HG02798 (cell line): ENCODE measurements at regions not wholly inside any gene's neighbourhood (a gene's known extent, or its start where the extent isn't known, plus 50 kb on each side); places are given as distances from the start of the nearest gene placed in this dataset.
"Not testable (repeated sequence)": the region's sequence is repeated elsewhere in the genome, so short reads cannot be mapped to it uniquely, and the experiment has no call there.

ENCODE experiments used
- ATAC-seq: cut with Tn5 transposase; IDR thresholded peaks from one replicate; pipeline ENCODE4 v1.9.1; 2021; ENCODE audit warnings: mild to moderate bottlenecking; ENCODE audit not compliant: unreplicated experiment, poor library complexity

DNA sequence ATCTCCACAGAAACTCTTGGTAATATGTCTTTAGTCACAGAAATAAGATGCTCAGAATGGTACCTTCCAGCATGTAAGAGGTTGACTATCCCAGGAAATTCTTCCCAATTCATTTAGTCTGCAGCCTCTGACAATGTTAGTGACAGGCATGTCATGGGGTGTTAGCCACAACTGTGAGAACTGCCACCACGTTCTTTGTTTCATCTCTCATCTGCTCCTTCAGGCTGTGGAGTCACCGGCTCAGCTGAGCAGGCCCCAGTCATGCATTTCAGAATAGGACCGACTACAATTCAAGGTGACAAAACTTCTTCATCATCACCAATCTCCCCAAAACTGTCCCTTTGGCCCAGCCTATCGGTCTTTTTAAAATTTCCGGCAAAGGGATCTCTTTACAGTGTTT is 167.5 kb downstream of the AKAIN1 start:
- no peak for ATAC-seq

DNA sequence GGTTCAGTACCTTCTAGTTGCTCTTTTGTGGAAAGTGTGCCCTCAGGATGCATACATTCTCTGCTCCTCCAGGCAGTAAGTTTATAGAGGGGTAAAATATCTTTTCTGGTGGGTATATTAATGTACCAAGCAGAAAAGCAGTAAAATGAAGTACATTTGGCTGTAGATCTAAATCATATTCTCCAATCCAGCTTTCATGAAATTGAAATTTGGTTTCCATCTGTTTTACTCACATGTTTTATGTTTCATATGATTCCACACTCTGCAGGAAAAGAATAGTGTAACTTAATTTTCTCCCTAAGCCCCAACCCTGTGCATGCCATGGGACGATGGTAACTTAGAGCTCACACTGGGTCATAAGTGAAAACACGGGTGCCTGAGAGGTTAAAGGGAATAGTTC is 172.3 kb downstream of the AKAIN1 start:
- no peak for ATAC-seq

DNA sequence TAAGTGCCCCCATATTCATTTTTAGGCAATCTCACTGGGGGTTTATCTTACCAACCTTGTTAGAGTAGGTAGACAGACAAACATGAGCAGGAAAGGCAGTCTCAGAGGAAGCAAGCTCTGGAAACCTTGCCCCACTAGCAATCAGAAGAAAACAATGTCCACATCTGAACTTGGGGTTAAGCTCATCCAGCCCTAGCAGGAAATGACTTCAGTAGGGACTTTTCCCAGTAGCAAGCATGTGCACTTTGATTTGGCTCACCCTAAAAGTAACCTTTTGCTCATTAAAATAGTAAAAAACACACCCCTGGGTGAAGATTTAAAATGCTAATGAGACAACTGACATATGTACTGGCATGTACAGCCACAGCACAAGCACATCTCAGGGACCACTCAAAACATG is 175.5 kb downstream of the AKAIN1 start:
- ATAC-seq = no peak

DNA sequence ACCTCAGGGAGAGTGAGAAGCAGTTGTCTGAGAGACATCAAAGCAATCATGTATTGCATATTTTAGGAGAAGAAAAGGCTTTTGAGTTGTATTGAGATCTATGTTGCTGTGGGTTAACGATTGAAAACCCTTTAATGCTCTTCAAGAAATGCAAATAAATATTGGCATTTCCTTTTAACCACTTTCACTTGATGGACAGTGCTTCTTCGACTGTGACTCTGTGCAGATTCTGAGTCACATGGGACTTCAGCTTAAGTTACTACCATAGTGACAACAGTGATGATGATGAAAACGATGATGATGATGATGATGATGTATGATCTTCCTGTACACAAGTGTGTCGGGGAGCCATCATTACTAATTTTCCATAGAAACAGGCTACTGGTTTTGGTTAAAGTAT is 181.8 kb downstream of the AKAIN1 start:
- ATAC-seq = no peak

DNA sequence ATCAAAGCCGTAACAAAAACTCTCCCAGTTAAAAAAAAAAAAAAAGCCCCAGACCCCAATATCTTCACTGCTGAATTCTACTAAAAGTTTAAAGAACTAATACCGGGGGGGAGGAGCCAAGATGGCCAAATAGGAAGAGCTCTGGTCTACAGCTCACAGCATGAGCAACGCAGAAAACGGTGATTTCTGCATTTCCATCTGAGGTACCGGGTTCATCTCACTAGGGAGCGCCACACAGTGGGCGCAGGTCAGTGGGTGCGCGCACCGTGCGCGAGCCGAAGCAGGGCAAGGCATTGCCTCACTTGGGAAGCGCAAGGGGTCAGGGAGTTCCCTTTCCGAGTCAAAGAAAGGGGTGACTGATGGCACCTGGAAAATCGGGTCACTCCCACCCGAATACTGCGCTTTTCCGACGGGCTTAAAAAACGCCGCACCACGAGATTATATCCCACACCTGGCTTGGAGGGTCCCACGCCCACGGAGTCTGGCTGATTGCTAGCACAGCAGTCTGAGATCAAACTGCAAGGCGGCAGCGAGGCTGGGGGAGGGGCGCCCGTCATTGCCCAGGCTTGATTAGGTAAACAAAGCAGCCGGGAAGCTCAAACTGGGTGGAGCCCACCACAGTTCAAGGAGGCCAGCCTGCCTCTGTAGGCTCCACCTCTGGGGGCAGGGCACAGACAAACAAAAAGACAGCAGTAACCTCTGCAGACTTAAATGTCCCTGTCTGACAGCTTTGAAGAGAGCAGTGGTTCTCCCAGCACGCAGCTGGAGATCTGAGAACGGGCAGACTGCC is 192.8 kb downstream of the AKAIN1 start:
- not testable (repeated sequence) for ATAC-seq

DNA sequence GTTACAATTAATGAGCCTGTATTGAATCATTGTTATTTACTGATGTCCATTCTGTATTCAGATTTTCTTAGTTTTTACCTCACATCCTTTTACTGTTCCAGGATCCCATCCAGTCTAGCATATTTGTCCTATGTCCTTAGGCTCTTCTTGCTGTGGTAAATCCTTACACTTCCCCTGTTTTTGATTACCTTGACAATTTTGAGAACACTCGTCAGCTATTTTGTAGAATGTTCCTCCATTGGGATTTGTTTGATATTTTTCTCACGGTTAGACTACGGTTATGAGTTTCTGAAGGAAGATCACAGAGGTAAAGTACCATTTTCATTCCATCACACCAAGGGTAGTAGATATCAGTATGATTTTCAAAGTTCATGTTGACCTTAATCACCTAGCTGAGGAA is 202.3 kb downstream of the AKAIN1 start:
- ATAC-seq = no peak

DNA sequence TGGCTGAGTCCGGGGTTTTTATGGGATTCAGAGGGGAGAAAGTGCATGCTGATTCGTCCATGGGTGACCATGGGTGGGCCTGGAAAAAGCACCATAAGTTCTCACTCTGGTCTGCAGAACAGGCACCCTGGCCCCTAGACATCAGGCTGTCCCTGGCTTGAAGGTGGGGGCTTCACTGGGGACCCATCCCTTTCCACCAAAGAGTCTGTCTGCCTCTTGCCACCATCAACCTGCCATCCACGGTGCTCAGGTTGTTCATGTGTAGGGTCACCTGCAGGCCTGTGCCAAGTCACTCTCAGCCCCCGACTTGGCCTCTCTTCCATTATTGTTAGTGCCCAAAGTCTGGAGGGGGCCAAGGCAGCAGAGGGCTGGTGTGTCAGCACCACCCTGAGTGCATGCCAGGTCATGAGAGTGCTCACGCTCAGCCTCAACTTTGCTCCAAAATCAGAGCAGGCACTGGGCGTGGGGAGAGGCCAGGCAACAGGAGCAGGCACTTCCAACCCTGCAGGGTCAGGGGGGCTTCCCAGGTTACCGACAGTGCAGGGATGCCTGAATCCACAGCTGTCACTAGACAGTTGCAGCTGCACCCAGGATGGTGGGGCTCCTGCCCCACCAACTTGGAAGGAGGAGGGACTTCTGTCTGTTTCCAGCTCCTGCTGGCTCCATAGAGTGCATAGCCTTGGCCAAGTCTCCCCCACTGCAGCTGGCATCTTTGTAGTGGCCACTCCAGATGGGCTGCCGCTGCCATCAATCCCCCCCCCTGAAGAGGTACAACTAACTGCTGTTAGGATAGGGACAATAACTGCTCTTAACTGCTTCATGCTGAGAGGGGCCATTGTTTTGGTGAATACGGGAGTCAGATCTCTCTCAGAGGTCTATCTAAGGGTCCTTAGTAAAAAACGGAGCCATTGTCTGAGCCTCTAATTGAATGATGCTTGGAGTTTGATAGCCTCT is 209.3 kb downstream of the AKAIN1 start:
- ATAC-seq = no peak

DNA sequence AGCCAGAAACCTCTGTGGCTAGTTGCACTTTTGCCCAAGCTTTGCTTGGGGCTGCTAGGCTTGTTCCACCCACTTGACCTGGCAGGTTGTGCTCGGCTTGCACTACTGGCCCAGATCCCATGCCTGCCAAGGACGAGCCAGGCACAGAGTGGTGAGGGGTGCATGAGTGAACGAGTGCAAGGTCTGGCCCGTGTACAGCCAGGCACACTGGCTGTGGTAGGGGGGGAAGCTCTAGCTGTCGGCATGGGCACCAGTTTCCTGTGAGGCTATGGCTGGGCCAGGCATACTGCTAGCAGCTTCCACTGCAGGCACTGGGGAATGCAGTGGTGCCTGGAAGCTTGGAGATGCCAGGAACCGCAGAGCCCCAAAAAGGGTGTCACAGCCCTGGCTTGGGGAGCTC is 210.4 kb downstream of the AKAIN1 start:
- ATAC-seq = no peak

DNA sequence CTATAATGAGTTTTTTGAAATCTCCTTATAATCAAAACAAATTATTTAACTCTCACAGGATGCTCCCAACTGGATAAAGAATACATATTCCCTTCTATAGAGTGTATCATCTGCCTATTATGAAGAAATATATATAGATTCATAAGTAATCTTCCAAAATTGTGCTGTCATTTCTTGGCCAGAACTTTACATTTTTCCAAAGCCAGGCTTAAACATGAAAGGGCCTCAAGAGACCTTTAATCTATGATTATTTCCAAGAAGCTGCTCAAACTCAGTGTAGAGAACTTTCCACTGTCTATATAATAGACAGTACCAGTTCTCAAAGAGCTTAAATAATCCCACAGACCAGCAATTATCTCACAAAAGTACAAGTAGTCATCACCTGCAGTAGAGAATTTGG is 211.0 kb downstream of the AKAIN1 start:
- ATAC-seq = no peak

DNA sequence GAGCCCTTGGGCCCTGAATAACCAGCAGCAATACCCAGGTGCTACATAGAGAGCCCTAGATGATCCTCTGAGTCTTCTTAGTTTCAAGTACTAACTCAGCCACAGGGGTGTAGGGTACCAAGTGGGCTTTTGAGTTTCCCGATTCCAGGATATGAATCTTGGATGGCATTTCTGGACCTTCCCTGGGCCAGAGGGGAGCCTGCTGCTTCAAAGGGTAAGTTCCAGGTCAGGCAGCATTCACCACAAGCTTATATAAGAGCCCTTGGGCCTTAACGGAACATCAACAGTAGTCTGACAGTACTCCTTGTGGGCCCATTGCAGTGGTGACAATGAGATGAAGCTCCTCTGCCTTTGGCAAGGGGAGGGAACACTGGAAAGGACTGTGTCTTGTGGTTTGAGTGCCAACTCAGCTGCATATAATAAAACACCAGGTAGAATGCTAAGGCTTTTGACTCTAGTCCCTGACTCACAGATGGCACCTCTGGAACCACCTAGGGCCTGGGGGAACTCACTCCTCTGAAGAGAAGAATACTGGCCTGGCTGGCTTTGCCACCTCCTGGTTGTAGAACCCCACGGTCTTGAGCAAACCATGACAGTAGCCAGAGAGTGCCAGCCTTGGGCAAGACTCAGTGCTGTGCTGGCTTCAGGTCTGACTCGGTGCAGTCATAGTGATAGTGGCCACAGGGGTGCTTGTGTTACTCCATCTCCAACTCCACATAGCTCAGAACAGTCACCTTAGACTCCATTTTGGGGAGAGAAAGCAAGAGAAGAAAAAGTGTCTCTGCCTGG is 235.7 kb downstream of the AKAIN1 start:
- no peak for ATAC-seq

DNA sequence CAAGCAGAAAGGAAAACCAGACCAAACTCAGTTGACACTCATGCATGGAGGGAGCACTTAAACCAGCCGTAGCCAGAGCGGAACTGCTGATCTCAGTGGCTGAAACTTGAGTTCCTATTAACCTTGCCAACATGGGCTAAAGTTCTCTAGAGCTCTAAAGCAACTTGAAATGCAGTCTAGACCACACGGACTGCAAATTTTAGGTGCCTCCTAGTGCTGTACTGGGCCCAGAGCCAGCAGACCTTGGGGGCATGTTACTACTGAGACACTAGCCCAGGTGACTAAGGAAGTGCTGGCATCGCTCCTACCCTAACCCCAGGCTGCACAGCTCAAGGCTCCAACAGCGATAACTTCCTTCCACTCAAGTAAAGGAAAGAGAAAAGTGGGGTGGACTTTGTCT is 236.5 kb downstream of the AKAIN1 start:
- no peak for ATAC-seq

DNA sequence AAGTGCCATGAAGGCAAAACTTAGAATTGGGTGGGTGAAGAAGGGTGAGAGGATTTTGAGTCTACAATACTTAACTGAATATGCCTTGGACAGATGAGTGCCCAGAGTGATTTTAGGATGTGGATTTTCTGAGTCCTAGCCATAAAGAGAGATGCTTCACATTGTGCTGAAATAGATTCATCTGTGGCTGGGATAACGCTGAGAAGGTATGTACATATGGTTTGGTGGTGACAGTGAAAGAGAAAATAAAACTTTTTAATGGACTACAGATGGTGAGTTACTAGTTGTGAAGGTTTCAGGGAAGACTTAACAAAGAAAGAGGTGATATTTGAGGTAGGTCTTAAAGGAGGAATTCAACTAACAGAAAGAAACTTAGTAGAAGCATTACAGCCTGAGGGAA is 265.8 kb downstream of the AKAIN1 start:
- no peak for ATAC-seq

DNA sequence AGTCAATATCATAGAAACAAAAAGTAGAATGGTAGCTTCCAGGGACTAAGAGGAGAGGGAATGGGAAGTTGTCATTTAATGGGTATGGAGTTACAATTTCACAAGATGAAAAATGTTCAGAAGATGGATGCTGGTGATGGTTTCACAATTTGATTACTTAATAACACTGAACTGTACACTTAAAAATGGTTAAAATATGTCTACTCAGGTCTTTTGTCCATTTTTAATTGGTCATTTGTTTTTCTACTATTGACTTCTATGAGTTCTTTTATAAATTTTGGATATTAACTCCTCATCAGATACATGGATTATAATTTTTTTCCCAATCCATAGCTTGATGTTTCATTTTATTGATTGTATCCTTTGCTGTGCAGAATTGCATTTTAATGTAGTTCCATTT is 275.5 kb downstream of the AKAIN1 start:
- no peak for ATAC-seq

DNA sequence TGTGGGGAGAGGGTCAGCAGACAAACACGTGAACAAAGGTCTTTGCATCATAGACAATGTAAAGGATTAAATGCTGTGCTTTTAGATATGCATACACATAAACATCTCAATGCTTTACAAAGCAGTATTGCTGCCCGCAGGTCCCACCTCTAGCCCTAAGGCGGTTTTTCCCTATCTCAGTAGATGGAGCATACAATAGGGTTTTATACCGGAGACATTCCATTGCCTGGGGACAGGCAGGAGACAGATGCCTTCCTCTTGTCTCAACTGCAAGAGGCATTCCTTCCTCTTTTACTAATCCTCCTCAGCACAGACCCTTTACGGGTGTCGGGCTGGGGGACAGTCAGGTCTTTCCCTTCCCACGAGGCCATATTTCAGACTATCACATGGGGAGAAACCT is 279.5 kb downstream of the AKAIN1 start:
- not testable (repeated sequence) for ATAC-seq

DNA sequence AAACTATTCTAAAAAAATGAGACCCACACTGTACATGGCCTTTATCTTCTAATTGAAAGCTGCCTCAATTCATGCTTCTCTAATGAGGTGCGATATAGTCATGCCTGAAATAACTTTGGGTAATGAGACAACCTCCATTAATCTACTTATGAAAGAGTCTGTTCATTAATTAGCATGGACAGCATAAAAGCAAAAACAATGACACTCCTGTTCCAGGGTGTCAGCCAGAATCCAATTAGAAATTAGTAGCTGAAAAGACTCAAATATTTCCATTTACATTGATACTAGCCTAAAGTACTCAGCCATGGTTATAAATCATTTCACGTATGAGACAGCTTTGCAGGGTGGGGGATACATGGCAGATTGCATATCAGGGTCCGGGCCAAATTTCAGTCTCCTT is 288.7 kb downstream of the AKAIN1 start:
- no peak for ATAC-seq

DNA sequence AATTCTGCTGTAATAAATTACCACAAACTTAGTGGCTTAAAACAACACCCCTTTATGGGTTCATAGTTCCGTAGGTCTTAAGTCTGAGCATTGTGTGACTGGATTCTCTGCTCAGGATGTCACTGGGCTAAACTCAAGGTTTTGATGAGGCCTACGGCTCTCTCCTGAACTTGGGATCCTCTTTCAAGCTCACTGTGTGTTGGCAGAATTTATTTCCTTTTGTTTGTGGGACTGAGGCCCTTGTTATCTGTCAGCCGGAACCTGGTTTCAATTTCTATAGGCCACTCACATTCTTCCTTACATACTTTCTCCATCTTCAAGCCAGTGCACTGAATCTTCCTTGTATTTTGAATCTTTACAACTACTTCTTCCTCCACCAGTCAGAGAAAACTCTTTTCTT is 290.2 kb downstream of the AKAIN1 start:
- no peak for ATAC-seq

DNA sequence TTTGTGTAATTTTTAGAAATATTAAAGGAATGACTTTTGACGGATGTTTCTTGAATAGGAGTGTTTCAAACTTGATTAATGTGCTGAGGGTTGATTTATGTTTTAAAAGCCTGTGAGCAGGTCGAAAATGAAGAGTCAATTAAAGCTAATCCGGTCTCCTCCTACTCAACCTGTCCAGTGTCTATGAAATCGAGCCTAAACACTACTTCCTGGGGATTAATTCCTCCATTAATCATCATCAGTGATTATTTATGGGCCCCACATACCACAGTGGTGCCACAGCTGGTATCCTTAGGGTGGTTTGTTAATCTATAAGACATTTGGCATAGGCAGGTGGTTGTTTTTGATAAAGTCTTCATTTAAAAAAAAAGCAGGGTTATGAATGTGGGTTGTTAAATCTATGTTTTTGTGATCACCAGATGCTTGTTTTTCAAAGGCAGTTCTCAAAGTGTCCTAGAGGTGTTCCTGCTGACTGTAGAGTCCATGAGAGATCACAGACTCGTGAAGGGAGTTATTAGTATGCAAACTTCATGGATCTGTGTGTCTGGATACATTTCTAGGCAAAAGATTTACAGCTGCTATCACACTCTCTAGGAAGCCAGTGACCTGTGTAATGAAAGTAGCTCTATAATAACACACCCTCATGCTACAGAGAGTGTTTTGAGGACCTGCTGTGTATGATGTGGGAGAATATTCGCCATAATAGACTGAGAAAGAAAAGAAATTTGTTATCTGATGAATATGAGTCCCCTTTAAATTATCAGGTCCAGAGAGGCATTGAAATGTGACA is 308.6 kb downstream of the AKAIN1 start:
- no peak for ATAC-seq

DNA sequence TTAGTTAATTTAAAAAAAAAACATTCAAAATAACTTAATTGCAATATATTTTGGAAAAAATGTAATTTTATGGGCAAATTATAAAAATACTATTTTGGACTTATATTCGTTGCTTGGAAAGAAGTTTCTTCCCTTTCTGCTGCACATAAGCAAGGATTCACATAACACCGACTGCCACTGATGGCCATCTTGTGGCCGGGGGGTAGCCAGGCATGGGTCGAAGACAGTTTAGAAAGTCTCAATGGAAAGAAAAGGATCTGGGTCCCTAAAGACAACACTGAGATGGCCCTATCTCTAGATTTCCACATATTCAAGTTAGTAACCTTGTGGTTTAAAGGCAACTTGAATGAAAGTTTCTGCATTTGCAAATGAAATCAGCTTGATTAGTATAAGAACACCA is 318.6 kb downstream of the AKAIN1 start:
- no peak for ATAC-seq

DNA sequence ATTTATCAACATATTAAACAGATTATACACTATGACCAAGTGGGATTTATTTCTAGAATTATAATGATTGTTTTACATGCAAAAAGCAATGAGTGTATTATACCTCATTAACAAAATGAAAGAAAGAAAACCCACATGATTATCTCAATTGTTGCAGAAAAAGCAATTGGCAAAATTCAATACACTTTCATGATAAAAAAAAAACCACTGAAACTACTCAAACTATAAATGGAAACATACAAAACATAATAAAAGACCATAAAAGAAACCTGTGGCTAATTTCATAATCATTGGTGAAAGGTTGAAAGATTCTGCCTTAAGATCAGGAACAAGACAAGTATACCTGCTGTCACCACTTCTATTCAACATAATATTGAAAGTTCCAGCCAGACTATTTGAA is 325.9 kb downstream of the AKAIN1 start:
- ATAC-seq = no peak

DNA sequence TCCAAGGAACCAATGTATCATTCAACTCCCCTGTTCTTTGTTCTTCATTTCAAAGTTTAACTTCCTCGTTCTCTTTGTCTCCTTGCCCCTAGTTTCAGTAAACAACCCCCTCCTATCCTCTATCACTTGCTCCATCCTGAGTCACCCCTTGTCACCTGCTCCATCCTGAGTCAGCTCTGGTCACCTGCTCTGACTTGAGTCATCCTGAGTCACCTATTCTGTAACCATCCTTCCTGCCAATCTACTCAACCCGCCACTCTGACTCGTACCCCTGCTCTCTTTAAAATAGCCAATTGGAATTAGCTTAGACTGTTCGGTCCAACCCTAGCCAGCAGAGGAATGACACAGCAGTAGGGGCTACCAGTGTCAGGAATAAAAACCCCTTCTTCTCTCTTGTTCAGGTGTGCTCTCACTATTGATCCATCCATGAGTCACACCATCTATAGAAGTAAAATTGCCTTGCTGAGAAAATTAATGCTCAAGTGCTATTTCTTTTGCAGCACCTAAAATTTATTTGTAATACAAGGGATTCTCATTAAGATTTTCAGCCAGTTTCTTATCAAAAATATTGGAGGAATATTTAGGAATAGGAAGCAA is 326.8 kb downstream of the AKAIN1 start:
- no peak for ATAC-seq
